Stomach smooth muscle (tissue), 2 donors: ENCODE measurements at regions not wholly inside any gene's neighbourhood (a gene's known extent, or its start where the extent isn't known, plus 50 kb on each side); places are given as distances from the start of the nearest gene placed in this dataset.

Experiments used
- H3K27ac ChIP-seq: one replicate; pipeline ENCODE4 v1.7.0; 2013; ENCODE audit warnings: mild to moderate bottlenecking, low read length, inconsistent platforms
- H3K27me3 ChIP-seq, 2 donors: one replicate each; pipeline ENCODE4 v1.7.0; 2013; ENCODE audit warnings: low read length in 2 of 2; ENCODE audit not compliant: insufficient read depth in 2 of 2, control insufficient read depth in 1 of 2
- H3K36me3 ChIP-seq, 2 donors: one replicate each; pipeline ENCODE4 v1.7.0; 2013; ENCODE audit warnings: low read length in 2 of 2; ENCODE audit not compliant: control insufficient read depth in 2 of 2, insufficient read depth in 2 of 2
- H3K4me1 ChIP-seq: one replicate; pipeline ENCODE4 v1.7.0; 2013; ENCODE audit warnings: low read length; ENCODE audit not compliant: control insufficient read depth, insufficient read depth
- H3K4me3 ChIP-seq, 2 donors: one replicate each; pipeline ENCODE4 v1.7.0; 2013; ENCODE audit warnings: low read length in 2 of 2
- H3K9ac ChIP-seq, 2 donors: one replicate each; pipeline ENCODE4 v1.7.0; 2013; ENCODE audit warnings: low read length in 2 of 2, mild to moderate bottlenecking in 1 of 2
- H3K9me3 ChIP-seq, 2 donors: one replicate each; pipeline ENCODE4 v1.7.0; 2013; ENCODE audit warnings: low read length in 2 of 2; ENCODE audit not compliant: control insufficient read depth in 2 of 2
- donor health status: healthy.
- donor health status: Pancreatic carcinoma.

GRCh38 chr1:22233222-22233621, 90.3 kb upstream of the WNT4 start:
- Histone ChIP-seq H3K27ac (no peak overlapping the region), H3K4me1 (no peaks in the 10 kb centered on the region), H3K27me3 (peaks cover 22 to 30% of the 10 kb centered on the region in 2 donors), H3K9me3 (no peaks in the 10 kb centered on the region), H3K9ac (no peak overlapping the region), H3K4me3 (no peak overlapping the region), H3K36me3 (no peaks in the 10 kb centered on the region)

GRCh38 chr1:22234476-22235030, 91.7 kb upstream of the WNT4 start:
- no peak overlapping the region for H3K27ac ChIP-seq
- no peaks in the 10 kb centered on the region for H3K4me1 ChIP-seq
- no peak overlapping the region for H3K4me3 ChIP-seq
- H3K9ac ChIP-seq: no peak overlapping the region
- H3K9me3 ChIP-seq: no peaks in the 10 kb centered on the region
- H3K27me3 ChIP-seq: peaks cover 22 to 28% of the 10 kb centered on the region in 2 donors
- no peaks in the 10 kb centered on the region for H3K36me3 ChIP-seq

- Histone ChIP-seq H3K9ac (no peak overlapping the region), H3K9me3 (no peaks in the 10 kb centered on the region), H3K4me3 (no peak overlapping the region), H3K36me3 (no peaks in the 10 kb centered on the region), H3K27ac (no peak overlapping the region), H3K27me3 (peaks cover 22 to 26% of the 10 kb centered on the region in 2 donors), H3K4me1 (no peaks in the 10 kb centered on the region)
Measured at GRCh38 chr1:22236166-22236565, 93.3 kb upstream of the WNT4 start.

GRCh38 chr1:22236900-22237299, 94.0 kb upstream of the WNT4 start:
- H3K36me3 ChIP-seq: no peaks in the 10 kb centered on the region
- H3K9ac ChIP-seq: no peak overlapping the region
- H3K4me1 ChIP-seq: no peaks in the 10 kb centered on the region
- H3K27me3 ChIP-seq: peaks cover 22 to 25% of the 10 kb centered on the region in 2 donors
- H3K9me3 ChIP-seq: no peaks in the 10 kb centered on the region
- H3K27ac ChIP-seq: no peak overlapping the region
- no peak overlapping the region for H3K4me3 ChIP-seq

- no peak overlapping the region for H3K27ac ChIP-seq
Measured at GRCh38 chr1:22237433-22238093, 94.7 kb upstream of the WNT4 start.

GRCh38 chr1:22238356-22239224, 95.7 kb upstream of the WNT4 start:
- no peak overlapping the region for H3K4me3 ChIP-seq
- no peaks in the 10 kb centered on the region for H3K36me3 ChIP-seq
- no peaks in the 10 kb centered on the region for H3K4me1 ChIP-seq

More at GRCh38 chr1:22237433-22238093, 94.7 kb upstream of the WNT4 start:
- no peak overlapping the region for H3K9ac ChIP-seq
- no peaks in the 10 kb centered on the region for H3K9me3 ChIP-seq
- no peak overlapping the region for H3K4me3 ChIP-seq
- no peaks in the 10 kb centered on the region for H3K4me1 ChIP-seq
- H3K36me3 ChIP-seq: no peaks in the 10 kb centered on the region
- peaks cover 21 to 22% of the 10 kb centered on the region in 2 donors for H3K27me3 ChIP-seq

GRCh38 chr1:22239378-22239777, 96.5 kb upstream of the WNT4 start:
- no peak overlapping the region for H3K4me3 ChIP-seq
- no peaks in the 10 kb centered on the region for H3K36me3 ChIP-seq
- no peaks in the 10 kb centered on the region for H3K9me3 ChIP-seq
- H3K27me3 ChIP-seq: peaks cover 14% of the 10 kb centered on the region in 2 donors
- no peaks in the 10 kb centered on the region for H3K4me1 ChIP-seq
- H3K27ac ChIP-seq: no peak overlapping the region
- no peak overlapping the region for H3K9ac ChIP-seq

More at GRCh38 chr1:22238356-22239224, 95.7 kb upstream of the WNT4 start:
- H3K9me3 ChIP-seq: no peaks in the 10 kb centered on the region
- no peak overlapping the region for H3K9ac ChIP-seq
- H3K27me3 ChIP-seq: peaks cover 19 to 21% of the 10 kb centered on the region in 2 donors
- no peak overlapping the region for H3K27ac ChIP-seq

- H3K4me3 ChIP-seq: no peak overlapping the region
- H3K36me3 ChIP-seq: no peaks in the 10 kb centered on the region
- no peaks in the 10 kb centered on the region for H3K4me1 ChIP-seq
- H3K27me3 ChIP-seq: peaks cover 6 to 9% of the 10 kb centered on the region in 2 donors
- H3K27ac ChIP-seq: no peak overlapping the region
- H3K9ac ChIP-seq: no peak overlapping the region
- no peaks in the 10 kb centered on the region for H3K9me3 ChIP-seq
Measured at GRCh38 chr1:22241250-22241649, 98.4 kb upstream of the WNT4 start.

GRCh38 chr1:22241811-22242210, 98.9 kb upstream of the WNT4 start:
- H3K36me3 ChIP-seq: no peaks in the 10 kb centered on the region

GRCh38 chr1:22245100-22245650, 102.3 kb upstream of the WNT4 start:
- H3K27me3 ChIP-seq: peaks cover 5 to 11% of the 10 kb centered on the region in 2 donors
- no peaks in the 10 kb centered on the region for H3K36me3 ChIP-seq
- no peaks in the 10 kb centered on the region for H3K9me3 ChIP-seq
- H3K9ac ChIP-seq: no peak overlapping the region
- no peak overlapping the region for H3K27ac ChIP-seq
- no peak overlapping the region for H3K4me3 ChIP-seq
- H3K4me1 ChIP-seq: no peaks in the 10 kb centered on the region

More at GRCh38 chr1:22241811-22242210, 98.9 kb upstream of the WNT4 start:
- no peak overlapping the region for H3K27ac ChIP-seq
- no peaks in the 10 kb centered on the region for H3K9me3 ChIP-seq
- no peak overlapping the region for H3K4me3 ChIP-seq
- no peak overlapping the region for H3K9ac ChIP-seq
- no peaks in the 10 kb centered on the region for H3K4me1 ChIP-seq
- peaks cover 5% of the 10 kb centered on the region in 2 donors for H3K27me3 ChIP-seq
